Skeletal muscle satellite cell (primary cell): ENCODE measurements at regions not wholly inside any gene's neighbourhood (a gene's known extent, or its start where the extent isn't known, plus 50 kb on each side); places are given as distances from the start of the nearest gene placed in this dataset.

ENCODE experiments used
- H3K27me3 ChIP-seq: 2 replicates; pipeline ENCODE4 v1.7.0; 2013; ENCODE audit warnings: low read length; ENCODE audit not compliant: control insufficient read depth, insufficient read depth
- H3K36me3 ChIP-seq: 2 replicates; pipeline ENCODE4 v1.7.0; 2013; ENCODE audit warnings: mild to moderate bottlenecking, control low read depth, low read length; ENCODE audit not compliant: insufficient read depth
- H3K4me1 ChIP-seq: 2 replicates; pipeline ENCODE4 v1.7.0; 2013; ENCODE audit warnings: low read length; ENCODE audit not compliant: control insufficient read depth, insufficient read depth
- H3K4me2 ChIP-seq: 2 replicates; pipeline ENCODE4 v1.7.0; 2013; ENCODE audit warnings: mild to moderate bottlenecking, low read length
- H3K4me3 ChIP-seq: 2 replicates; pipeline ENCODE4 v1.7.0; 2013; ENCODE audit warnings: low read length
- H3K9ac ChIP-seq: 2 replicates; pipeline ENCODE4 v1.7.0; 2013; ENCODE audit warnings: mild to moderate bottlenecking, low read depth, low read length, moderate library complexity
- H3K9me3 ChIP-seq: replicated peaks from 2 replicates; pipeline ENCODE4 v1.7.0; 2013; ENCODE audit warnings: mild to moderate bottlenecking, control low read depth, low read length

DNA sequence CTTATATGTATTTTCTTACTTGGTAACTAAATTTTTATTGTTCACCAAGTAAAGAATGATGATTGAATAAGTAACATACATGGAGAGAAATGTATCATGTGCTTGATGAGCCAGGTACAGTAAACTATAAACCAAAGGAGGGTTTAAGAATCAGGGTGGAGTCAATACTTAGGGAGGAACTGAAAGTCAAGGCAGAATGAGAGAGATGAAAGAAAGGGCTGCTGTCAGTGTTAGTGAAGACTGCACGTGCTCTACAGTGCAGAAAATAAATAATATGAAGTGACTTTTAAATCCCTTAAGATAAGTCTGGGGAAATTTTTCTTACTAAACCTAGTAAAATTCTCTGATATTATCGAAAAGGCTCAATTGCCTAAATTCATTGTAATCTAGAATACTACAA lies 986.0 kb downstream of the DSC3 start:
- Histone ChIP-seq H3K36me3 (no peaks in the 10 kb centered on the region), H3K4me2 (no peak overlapping the region), H3K27me3 (no peaks in the 10 kb centered on the region), H3K4me1 (no peaks in the 10 kb centered on the region), H3K9me3 (no peaks in the 10 kb centered on the region), H3K4me3 (no peak overlapping the region), H3K9ac (no peak overlapping the region)

DNA sequence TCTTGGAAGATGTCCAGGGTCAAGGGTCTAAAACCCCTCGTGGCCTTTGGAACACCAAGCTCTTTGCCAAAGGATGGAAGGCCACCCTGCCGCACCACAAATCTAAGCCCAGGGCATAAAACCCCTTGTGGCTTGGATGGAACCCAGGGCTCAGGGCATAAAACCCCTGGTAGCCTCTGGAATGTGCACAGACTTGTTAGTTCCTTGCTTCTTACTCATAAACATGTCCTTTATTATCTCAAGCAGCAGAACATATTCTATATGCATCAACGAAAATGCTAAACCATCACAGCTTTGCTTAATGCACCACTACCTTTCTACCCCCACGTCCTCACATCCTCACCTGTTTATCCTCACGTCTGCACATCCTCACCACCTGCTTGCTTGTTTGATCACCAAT lies 998.0 kb downstream of the DSC3 start:
- no peaks in the 10 kb centered on the region for H3K27me3 ChIP-seq
- no peak overlapping the region for H3K4me2 ChIP-seq
- H3K9ac ChIP-seq, result no peak overlapping the region
- H3K9me3 ChIP-seq, result no peaks in the 10 kb centered on the region
- no peak overlapping the region for H3K4me3 ChIP-seq
- H3K36me3 ChIP-seq, result no peaks in the 10 kb centered on the region
- no peaks in the 10 kb centered on the region for H3K4me1 ChIP-seq

DNA sequence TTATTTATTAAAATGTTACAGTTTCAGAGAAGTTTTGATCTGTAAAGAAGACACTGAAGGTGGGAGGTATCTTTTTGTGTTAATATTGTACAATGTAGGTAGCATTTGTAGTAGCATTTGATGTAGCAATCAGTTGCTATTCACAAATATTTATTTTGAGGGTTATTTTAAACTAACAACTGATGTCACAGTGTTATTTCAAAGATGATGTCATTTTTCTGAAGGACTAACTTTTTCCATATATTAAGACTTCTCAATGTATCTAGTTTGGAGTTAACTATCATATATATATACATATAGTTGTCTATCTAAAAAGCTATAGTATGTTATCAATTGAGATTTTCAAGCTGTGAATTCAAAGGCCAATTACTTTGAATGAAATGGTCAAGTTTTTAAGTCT lies 1003.3 kb downstream of the DSC3 start:
- H3K9ac ChIP-seq, result no peak overlapping the region

DNA sequence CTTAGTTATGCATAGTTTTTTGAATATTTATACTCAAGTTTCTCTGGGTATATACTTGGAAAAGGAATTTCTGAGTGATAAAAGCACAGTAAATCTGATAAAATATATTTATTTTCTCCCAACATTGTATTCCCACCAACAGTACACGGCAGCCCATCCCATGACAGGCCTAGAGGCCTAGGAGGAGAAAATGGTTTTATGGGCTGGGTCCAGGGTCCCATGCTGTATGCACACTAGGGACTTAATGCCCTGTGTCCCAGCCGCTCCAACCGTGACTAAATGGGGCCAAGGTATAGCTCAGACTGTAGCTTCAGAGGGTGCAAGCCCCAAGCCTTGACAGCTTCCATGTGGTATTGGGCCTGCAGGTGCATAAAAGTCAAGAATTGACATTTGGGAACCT lies 1007.7 kb downstream of the DSC3 start:
- Histone ChIP-seq H3K9ac (no peak overlapping the region), H3K9me3 (no peaks in the 10 kb centered on the region), H3K4me3 (no peak overlapping the region), H3K4me1 (no peaks in the 10 kb centered on the region), H3K36me3 (no peaks in the 10 kb centered on the region), H3K27me3 (no peaks in the 10 kb centered on the region), H3K4me2 (no peak overlapping the region)

More for the DNA sequence above, 1003.3 kb downstream of the DSC3 start:
- Histone ChIP-seq H3K27me3 (no peaks in the 10 kb centered on the region), H3K4me2 (no peak overlapping the region), H3K4me1 (no peaks in the 10 kb centered on the region), H3K9me3 (no peaks in the 10 kb centered on the region), H3K36me3 (no peaks in the 10 kb centered on the region), H3K4me3 (no peak overlapping the region)

DNA sequence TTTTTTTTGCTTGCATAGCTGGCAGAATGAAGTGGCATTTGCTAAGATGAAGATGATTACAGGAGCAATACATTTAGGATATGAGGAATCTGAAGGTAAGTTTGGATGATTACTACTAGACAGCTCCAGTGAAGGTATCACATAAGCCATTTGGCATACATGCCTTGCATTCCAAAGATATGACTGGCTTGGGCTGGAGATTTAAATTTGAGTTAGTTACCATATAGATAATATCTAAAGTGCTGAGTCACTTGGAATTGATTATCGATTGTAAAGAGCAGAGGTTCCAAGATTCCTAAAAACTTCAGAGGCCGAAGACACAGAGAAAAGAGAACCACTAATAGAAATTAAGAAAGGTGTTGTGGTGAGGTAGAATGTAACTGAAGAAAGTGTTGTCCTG lies 1026.4 kb downstream of the DSC3 start:
- Histone ChIP-seq H3K4me1 (no peaks in the 10 kb centered on the region), H3K4me3 (no peak overlapping the region), H3K9me3 (no peaks in the 10 kb centered on the region), H3K9ac (no peak overlapping the region), H3K36me3 (no peaks in the 10 kb centered on the region), H3K4me2 (no peak overlapping the region), H3K27me3 (no peaks in the 10 kb centered on the region)

DNA sequence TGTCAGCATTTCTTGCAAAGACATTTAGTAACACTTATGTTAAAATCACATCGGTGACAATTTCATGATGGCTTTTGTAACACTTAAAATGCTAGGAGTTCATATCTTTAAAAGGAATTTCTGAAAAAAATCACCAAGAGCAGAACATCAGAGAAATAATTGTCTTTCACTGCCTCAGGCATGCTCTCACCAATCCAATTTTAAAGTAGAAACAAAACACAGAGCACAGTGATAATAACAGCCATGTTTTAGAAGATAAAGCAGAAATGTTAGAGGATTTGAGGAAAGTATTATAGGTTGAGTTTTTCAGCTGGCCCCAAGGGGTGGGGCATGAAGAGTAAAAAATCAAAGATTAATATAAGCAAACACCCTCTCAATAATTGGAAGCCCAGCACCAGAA lies 1037.6 kb downstream of the DSC3 start:
- Histone ChIP-seq H3K9me3 (no peaks in the 10 kb centered on the region), H3K9ac (no peak overlapping the region), H3K4me1 (no peaks in the 10 kb centered on the region), H3K4me3 (no peak overlapping the region), H3K36me3 (no peaks in the 10 kb centered on the region), H3K4me2 (no peak overlapping the region), H3K27me3 (no peaks in the 10 kb centered on the region)

DNA sequence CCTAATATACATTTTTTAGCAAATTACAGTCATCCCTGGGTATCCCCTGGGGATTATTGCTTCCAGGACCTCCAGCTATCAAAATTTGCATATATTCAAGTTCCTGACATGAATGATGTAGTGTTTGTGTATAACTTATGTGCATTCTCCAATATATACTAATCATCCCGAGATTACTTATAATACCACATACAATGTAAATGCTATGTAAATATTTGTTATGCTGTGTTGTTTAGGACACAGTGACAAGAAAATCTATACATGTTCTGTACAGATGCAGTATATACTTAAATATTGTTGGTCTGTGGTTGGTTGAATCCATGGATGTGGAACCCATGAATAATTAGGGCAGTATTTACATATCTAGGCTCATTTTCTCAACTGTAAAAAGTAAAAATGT lies 1060.3 kb downstream of the DSC3 start:
- H3K36me3 ChIP-seq, result no peaks in the 10 kb centered on the region
- no peaks in the 10 kb centered on the region for H3K9me3 ChIP-seq
- no peak overlapping the region for H3K4me3 ChIP-seq
- no peaks in the 10 kb centered on the region for H3K4me1 ChIP-seq
- H3K27me3 ChIP-seq, result no peaks in the 10 kb centered on the region
- no peak overlapping the region for H3K4me2 ChIP-seq
- H3K9ac ChIP-seq, result no peak overlapping the region

DNA sequence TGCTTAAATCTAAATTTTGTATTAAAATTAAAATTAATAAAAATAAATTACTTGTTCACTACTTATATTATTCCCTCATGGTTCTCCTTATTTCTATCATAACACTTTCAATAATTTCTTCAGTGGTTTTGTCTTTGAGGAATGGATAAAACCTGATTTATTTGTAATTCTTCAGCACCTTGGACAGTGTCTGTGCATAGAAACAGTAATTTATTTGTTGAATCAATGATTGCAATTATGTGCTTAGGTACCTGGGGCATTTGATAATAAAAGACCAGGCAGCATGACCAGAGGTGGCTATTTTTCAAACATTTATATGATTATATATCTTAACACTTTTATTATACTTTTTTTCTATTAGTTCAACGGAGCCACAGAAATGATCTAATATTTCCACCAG lies 1062.7 kb downstream of the DSC3 start:
- Histone ChIP-seq H3K4me3 (no peak overlapping the region), H3K4me2 (no peak overlapping the region), H3K4me1 (no peaks in the 10 kb centered on the region), H3K9me3 (no peaks in the 10 kb centered on the region), H3K36me3 (no peaks in the 10 kb centered on the region), H3K9ac (no peak overlapping the region), H3K27me3 (no peaks in the 10 kb centered on the region)

DNA sequence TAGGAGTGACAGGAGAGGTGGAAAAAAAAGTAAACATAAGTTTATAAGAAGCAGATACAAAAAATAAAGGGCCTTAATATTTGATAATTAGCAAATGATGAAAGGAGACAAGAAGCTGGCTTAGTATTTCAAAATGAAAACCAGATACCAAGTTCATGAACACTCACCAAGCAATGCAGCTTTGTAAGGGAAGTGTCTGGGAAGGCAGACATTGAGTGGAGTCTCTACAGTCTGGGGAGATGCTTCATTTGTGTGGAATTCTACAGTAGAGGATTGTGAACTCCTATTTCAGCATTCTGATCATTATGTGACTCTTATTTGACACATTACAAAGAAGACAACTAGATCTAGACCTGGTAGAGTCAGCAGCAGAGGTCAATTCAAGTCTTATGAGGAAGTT lies 1072.7 kb downstream of the DSC3 start:
- H3K4me3 ChIP-seq, result no peak overlapping the region
- H3K9ac ChIP-seq, result no peak overlapping the region
- H3K4me1 ChIP-seq, result no peaks in the 10 kb centered on the region
- no peaks in the 10 kb centered on the region for H3K27me3 ChIP-seq
- H3K36me3 ChIP-seq, result no peaks in the 10 kb centered on the region
- no peaks in the 10 kb centered on the region for H3K9me3 ChIP-seq
- H3K4me2 ChIP-seq, result no peak overlapping the region

DNA sequence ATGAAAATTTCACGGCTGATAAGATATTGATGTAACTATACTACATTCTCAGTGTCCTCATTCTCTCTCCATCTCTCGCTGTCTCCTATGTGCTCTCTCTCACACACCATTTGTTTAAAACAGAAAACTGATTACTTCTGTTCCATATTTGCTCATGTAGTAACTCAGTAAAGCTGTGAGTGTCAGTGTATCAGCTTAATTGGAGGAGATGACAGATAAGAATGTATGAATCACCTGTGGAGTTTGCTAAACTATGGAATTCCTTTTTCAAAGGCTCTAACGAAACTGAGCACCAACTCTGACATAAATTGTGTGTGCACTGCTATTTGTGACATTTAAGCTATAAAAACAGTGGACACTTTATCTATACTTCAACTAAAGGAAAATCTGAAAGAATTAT lies 1080.0 kb downstream of the DSC3 start:
- Histone ChIP-seq H3K9ac (no peak overlapping the region), H3K4me3 (no peak overlapping the region), H3K9me3 (no peaks in the 10 kb centered on the region), H3K36me3 (no peaks in the 10 kb centered on the region), H3K4me1 (no peaks in the 10 kb centered on the region), H3K4me2 (no peak overlapping the region), H3K27me3 (no peaks in the 10 kb centered on the region)

DNA sequence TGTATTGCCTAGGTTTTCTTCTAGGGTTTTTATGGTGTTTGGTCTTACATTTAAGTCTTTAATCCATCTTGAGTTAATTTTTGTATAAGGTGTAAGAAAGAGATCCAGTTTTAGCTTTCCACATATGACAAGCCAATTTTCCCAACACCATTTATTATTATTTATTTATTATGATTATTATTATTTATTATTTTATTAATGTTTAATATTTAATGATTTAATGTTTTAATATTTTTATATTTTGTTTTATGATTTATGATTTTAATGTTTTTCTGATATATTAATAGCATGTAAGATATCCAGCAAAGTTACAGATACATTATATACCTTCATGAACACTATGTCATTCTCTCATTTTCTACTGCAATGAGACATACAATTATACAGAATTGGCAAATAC lies 1082.0 kb downstream of the DSC3 start:
- no peaks in the 10 kb centered on the region for H3K4me1 ChIP-seq
- no peaks in the 10 kb centered on the region for H3K9me3 ChIP-seq
- H3K27me3 ChIP-seq, result no peaks in the 10 kb centered on the region
- no peaks in the 10 kb centered on the region for H3K36me3 ChIP-seq
- H3K4me2 ChIP-seq, result no peak overlapping the region
- H3K4me3 ChIP-seq, result no peak overlapping the region
- H3K9ac ChIP-seq, result no peak overlapping the region

DNA sequence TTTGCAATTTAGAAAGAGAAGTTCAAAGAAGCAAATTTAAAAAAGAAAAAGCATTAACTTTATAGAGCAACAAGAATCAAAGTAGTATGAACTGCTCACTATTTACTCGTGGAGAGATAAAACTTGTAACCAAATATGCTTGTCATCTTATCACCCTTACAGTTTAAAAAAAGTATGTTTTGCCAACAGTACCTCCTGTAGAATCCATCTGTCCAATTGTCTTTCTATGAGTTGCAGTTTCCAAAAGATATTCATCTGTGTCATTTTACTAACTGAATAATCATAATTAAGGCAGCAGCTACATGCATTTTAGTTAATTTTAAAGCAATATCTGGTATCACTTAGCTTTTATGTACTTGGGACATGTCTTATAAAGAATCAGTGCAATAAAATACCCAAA lies 1112.3 kb downstream of the DSC3 start:
- Histone ChIP-seq H3K4me1 (no peaks in the 10 kb centered on the region), H3K27me3 (no peaks in the 10 kb centered on the region), H3K4me3 (no peak overlapping the region), H3K9ac (no peak overlapping the region), H3K36me3 (no peaks in the 10 kb centered on the region), H3K9me3 (no peaks in the 10 kb centered on the region), H3K4me2 (no peak overlapping the region)

DNA sequence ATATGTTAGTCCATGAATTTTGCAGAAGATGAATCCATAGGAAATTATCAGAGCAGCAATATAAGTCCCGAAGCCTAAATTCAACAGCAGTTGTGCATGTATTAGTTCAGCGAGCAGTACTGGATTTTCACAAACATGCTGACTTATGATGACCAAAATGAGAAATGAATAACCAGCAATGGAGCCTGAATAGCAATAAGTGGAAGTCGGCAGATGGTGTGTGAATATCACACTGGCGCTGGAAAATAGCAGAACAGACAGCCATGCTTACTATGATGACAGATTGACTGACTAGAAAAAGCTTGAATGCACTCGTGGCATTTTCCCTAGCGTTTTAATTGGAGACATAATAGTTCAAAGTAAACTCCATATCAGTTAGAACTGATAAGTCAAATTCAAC lies 1114.5 kb downstream of the DSC3 start:
- H3K36me3 ChIP-seq, result no peaks in the 10 kb centered on the region
- no peak overlapping the region for H3K4me3 ChIP-seq
- H3K27me3 ChIP-seq, result no peaks in the 10 kb centered on the region
- no peaks in the 10 kb centered on the region for H3K4me1 ChIP-seq
- no peak overlapping the region for H3K4me2 ChIP-seq
- no peak overlapping the region for H3K9ac ChIP-seq
- H3K9me3 ChIP-seq, result no peaks in the 10 kb centered on the region
